ENCODE measurements at regions not wholly inside any gene's neighbourhood (a gene's known extent, or its start where the extent isn't known, plus 50 kb on each side); places are given as distances from the start of the nearest gene placed in this dataset.

DNA sequence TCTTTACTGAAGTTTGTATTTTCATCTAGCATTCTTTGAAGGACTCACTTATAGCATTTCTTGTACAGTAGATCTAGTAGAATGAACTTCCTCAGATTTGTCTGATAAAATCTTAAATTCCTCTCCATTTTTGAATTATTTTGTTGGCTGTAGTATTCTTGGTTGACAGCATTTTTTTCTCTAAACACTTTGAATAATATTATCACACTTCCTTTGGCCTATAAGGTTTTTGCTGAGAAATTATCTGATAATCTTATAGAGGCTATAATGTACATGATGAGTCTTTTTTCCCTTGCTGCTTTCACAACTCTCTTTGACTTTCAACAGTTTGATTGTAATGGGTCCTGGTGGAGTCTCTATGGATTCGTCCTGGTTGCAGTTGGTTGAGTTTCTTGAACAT is 169.5 kb downstream of the NOL4 start:
- no peak for TF ChIP-seq CTCF (conservative IDR thresholded peaks at IDR 0.05; ENCODE audit: low read depth, low read length)
- no peak for TF ChIP-seq EZH2phosphoT487 (IDR thresholded peaks at IDR 0.05; ENCODE audit: borderline replicate concordance, low read length)
- no peak for TF ChIP-seq EZH2 (IDR thresholded peaks at IDR 0.05; ENCODE audit: low read length, unreplicated experiment)
- no peaks in the 10 kb centered on the region for H3K9me2 ChIP-seq (replicated peaks; ENCODE audit: low read length)
- no peaks in the 10 kb centered on the region for H3F3A ChIP-seq (ENCODE audit: low read length, unreplicated experiment)
- no peak for DNase-seq
- POLR2A ChIA-PET (ENCODE audit: unreplicated experiment): no interaction called here
- CTCF ChIA-PET: no interaction called here
- no peaks in the 10 kb centered on the region for H4K20me1 ChIP-seq (ENCODE audit: low read length)
- BruUV-seq (replicated peaks): no TSS peak
- no peak overlapping the region for H3K27ac ChIP-seq (ENCODE audit: low read length)
- no peaks in the 10 kb centered on the region for H3K4me1 ChIP-seq (ENCODE audit: insufficient read depth, low read length)
- no peak overlapping the region for H2AFZ ChIP-seq (ENCODE audit: low read length)
- intact Hi-C loops (cut with micrococcal nuclease): no loop called here
- H3K9me3 ChIP-seq (ENCODE audit: low read length): no peaks in the 10 kb centered on the region
- no peaks in the 10 kb centered on the region for H3K27me3 ChIP-seq (ENCODE audit: low read length)
- no peaks in the 10 kb centered on the region for H3K79me2 ChIP-seq (ENCODE audit: low read length)
- no peak for ATAC-seq
- no peak overlapping the region for H3K9ac ChIP-seq (ENCODE audit: low read length)
- H3K4me2 ChIP-seq (ENCODE audit: low read length): no peak overlapping the region
- H3K4me3 ChIP-seq (ENCODE audit: low read length): no peak overlapping the region
- no peaks in the 10 kb centered on the region for H3K36me3 ChIP-seq (ENCODE audit: low read depth, low read length)

DNA sequence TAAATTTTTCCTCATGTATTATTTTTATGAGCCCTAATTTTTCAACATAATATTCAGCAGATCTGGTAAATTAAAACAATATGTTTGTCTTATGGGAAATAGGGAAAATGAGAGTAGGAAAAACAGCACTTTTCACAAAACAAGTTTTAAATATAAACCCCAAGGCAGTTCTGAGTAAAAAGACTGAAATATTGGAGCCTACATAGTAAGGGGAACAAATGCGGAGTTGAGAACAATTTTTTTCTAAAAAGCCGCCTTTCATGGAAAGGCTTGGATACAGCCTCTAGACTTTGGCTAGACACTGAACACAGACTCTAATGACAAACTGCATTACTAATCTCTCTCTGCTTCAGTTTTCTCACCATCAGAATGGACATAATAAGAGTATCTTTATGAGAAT is 174.1 kb downstream of the NOL4 start:
- Histone ChIP-seq H3K9ac (ENCODE audit: low read length) (no peak overlapping the region), H3F3A (ENCODE audit: low read length, unreplicated experiment) (no peaks in the 10 kb centered on the region), H2AFZ (ENCODE audit: low read length) (no peak overlapping the region), H3K27me3 (ENCODE audit: low read length) (no peaks in the 10 kb centered on the region), H3K4me1 (ENCODE audit: insufficient read depth, low read length) (no peaks in the 10 kb centered on the region), H3K9me3 (ENCODE audit: low read length) (no peaks in the 10 kb centered on the region), H3K79me2 (ENCODE audit: low read length) (no peaks in the 10 kb centered on the region), H3K27ac (ENCODE audit: low read length) (no peak overlapping the region), H3K36me3 (ENCODE audit: low read depth, low read length) (no peaks in the 10 kb centered on the region), H3K9me2 (replicated peaks; ENCODE audit: low read length) (no peaks in the 10 kb centered on the region), H4K20me1 (ENCODE audit: low read length) (no peaks in the 10 kb centered on the region), H3K4me3 (ENCODE audit: low read length) (no peak overlapping the region), H3K4me2 (ENCODE audit: low read length) (no peak overlapping the region)
- DNase-seq (no peak), ATAC-seq (no peak)
- intact Hi-C loops (cut with micrococcal nuclease): no loop called here
- ChIA-PET POLR2A (ENCODE audit: unreplicated experiment) (no interaction called here), CTCF (no interaction called here)
- TF ChIP-seq EZH2 (IDR thresholded peaks at IDR 0.05; ENCODE audit: low read length, unreplicated experiment): no peak
- TF ChIP-seq EZH2phosphoT487 (IDR thresholded peaks at IDR 0.05; ENCODE audit: borderline replicate concordance, low read length): no peak
- no peak for TF ChIP-seq CTCF (conservative IDR thresholded peaks at IDR 0.05; ENCODE audit: low read depth, low read length)
- BruUV-seq (replicated peaks): no TSS peak

DNA sequence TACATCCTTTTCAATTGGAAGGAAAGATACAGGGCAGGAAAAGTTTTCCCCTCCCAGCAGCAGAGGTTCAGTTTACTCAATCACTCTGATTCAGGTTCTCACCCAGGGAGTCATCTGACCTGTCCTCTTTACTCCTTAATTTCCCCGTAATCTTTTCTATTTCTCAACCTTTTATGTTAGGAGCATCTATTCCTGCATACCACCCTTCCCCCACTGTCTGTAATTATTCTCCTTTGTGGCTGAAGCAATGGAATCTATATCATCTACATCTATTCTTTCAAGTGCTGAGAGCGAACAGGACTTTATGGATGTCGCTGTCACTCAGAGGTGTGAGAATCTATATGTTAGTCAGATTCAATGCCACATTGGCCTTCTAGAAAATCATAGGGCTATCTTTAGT is 175.2 kb downstream of the NOL4 start:
- Histone ChIP-seq H3K79me2 (ENCODE audit: low read length) (no peaks in the 10 kb centered on the region), H3K27me3 (ENCODE audit: low read length) (no peaks in the 10 kb centered on the region), H3K9me3 (ENCODE audit: low read length) (no peaks in the 10 kb centered on the region), H3K9me2 (replicated peaks; ENCODE audit: low read length) (no peaks in the 10 kb centered on the region), H3K4me1 (ENCODE audit: insufficient read depth, low read length) (no peaks in the 10 kb centered on the region), H3K4me2 (ENCODE audit: low read length) (no peak overlapping the region), H2AFZ (ENCODE audit: low read length) (no peak overlapping the region), H4K20me1 (ENCODE audit: low read length) (no peaks in the 10 kb centered on the region), H3K9ac (ENCODE audit: low read length) (no peak overlapping the region), H3K27ac (ENCODE audit: low read length) (no peak overlapping the region), H3K4me3 (ENCODE audit: low read length) (no peak overlapping the region), H3K36me3 (ENCODE audit: low read depth, low read length) (no peaks in the 10 kb centered on the region), H3F3A (ENCODE audit: low read length, unreplicated experiment) (no peaks in the 10 kb centered on the region)
- TF ChIP-seq EZH2phosphoT487 (IDR thresholded peaks at IDR 0.05; ENCODE audit: borderline replicate concordance, low read length) (no peak), EZH2 (IDR thresholded peaks at IDR 0.05; ENCODE audit: low read length, unreplicated experiment) (no peak), CTCF (conservative IDR thresholded peaks at IDR 0.05; ENCODE audit: low read depth, low read length) (no peak)
- DNase-seq: no peak
- ChIA-PET CTCF (no interaction called here), POLR2A (ENCODE audit: unreplicated experiment) (no interaction called here)
- intact Hi-C loops (cut with micrococcal nuclease): no loop called here
- ATAC-seq: no peak
- BruUV-seq (replicated peaks): no TSS peak
